GF-D8 (cell line): ENCODE measurements at regions not wholly inside any gene's neighbourhood (a gene's known extent, or its start where the extent isn't known, plus 50 kb on each side); places are given as distances from the start of the nearest gene placed in this dataset.
"Not testable (repeated sequence)": the region's sequence is repeated elsewhere in the genome, so short reads cannot be mapped to it uniquely, and the experiment has no call there.

Experiments used
- DNase-seq: peaks from one replicate; lab custom pipeline; 2025; lab: John Stamatoyannopoulos, UW

GRCh38 chr10:35993591-35994515, 351.8 kb upstream of the FZD8 start:
- DNase-seq, result no peak

- no peak for DNase-seq
These were observed 350.0 kb upstream of the FZD8 start for GRCh38 chr10:35992107-35992506.

- no peak for DNase-seq
These were observed 344.8 kb upstream of the FZD8 start for GRCh38 chr10:35986756-35987502.

GRCh38 chr10:35979116-35979515, 337.0 kb upstream of the FZD8 start:
- no peak for DNase-seq

- not testable (repeated sequence) for DNase-seq
These were observed 332.0 kb upstream of the FZD8 start for GRCh38 chr10:35973912-35974591.

GRCh38 chr10:35972275-35972674, 330.2 kb upstream of the FZD8 start:
- DNase-seq, result no peak

- no peak for DNase-seq
These were observed 329.3 kb upstream of the FZD8 start for GRCh38 chr10:35971397-35971796.

- DNase-seq, result no peak
These were observed 321.6 kb upstream of the FZD8 start for GRCh38 chr10:35963685-35964084.

GRCh38 chr10:35961501-35961900, 319.4 kb upstream of the FZD8 start:
- no peak for DNase-seq

GRCh38 chr10:35959252-35959651, 317.2 kb upstream of the FZD8 start:
- DNase-seq, result no peak

- DNase-seq, result not testable (repeated sequence)
These were observed 316.5 kb upstream of the FZD8 start for GRCh38 chr10:35958609-35959008.

- no peak for DNase-seq
These were observed 308.6 kb upstream of the FZD8 start for GRCh38 chr10:35950701-35951100.

- DNase-seq, result no peak
These were observed 308.1 kb upstream of the FZD8 start for GRCh38 chr10:35950226-35950625.

- no peak for DNase-seq
These were observed 307.7 kb upstream of the FZD8 start for GRCh38 chr10:35949811-35950211.

- no peak for DNase-seq
These were observed 304.5 kb upstream of the FZD8 start for GRCh38 chr10:35946556-35946955.

GRCh38 chr10:35942057-35942456, 300.0 kb upstream of the FZD8 start:
- DNase-seq, result no peak

- DNase-seq, result no peak
These were observed 298.3 kb upstream of the FZD8 start for GRCh38 chr10:35940141-35941041.

- no peak for DNase-seq
These were observed 296.1 kb upstream of the FZD8 start for GRCh38 chr10:35938160-35938559.

- no peak for DNase-seq
These were observed 295.4 kb upstream of the FZD8 start for GRCh38 chr10:35937546-35937945.

- no peak for DNase-seq
These were observed 292.5 kb upstream of the FZD8 start for GRCh38 chr10:35934642-35934995.

GRCh38 chr10:35933940-35934641, 292.0 kb upstream of the FZD8 start:
- no peak for DNase-seq
